NT2/D1 (cell line): ENCODE measurements at regions not wholly inside any gene's neighbourhood (a gene's known extent, or its start where the extent isn't known, plus 50 kb on each side); places are given as distances from the start of the nearest gene placed in this dataset.
"Not testable (repeated sequence)": the region's sequence is repeated elsewhere in the genome, so short reads cannot be mapped to it uniquely, and the experiment has no call there.

Experiments
- DNase-seq: peaks from one replicate; pipeline ENCODE4 v3.0.0-alpha.2; 2011; ENCODE audit warnings: low read depth, low spot score
- H3K27me3 ChIP-seq: 2 replicates; pipeline ENCODE4 v1.6.0; 2011; ENCODE audit warnings: mild to moderate bottlenecking; ENCODE audit not compliant: insufficient read length, insufficient read depth
- H3K36me3 ChIP-seq: 2 replicates; pipeline ENCODE4 v1.6.1; 2011; ENCODE audit warnings: mild to moderate bottlenecking, low read length, mixed read lengths; ENCODE audit not compliant: insufficient read depth, insufficient read length
- H3K4me1 ChIP-seq: 2 replicates; pipeline ENCODE4 v1.5.1; 2011; ENCODE audit not compliant: insufficient read depth, insufficient read length
- H3K4me3 ChIP-seq: 2 replicates; pipeline ENCODE4 v1.5.1; 2011; ENCODE audit warnings: low read depth; ENCODE audit not compliant: insufficient read length
- H3K9ac ChIP-seq: 2 replicates; pipeline ENCODE4 v1.6.0; 2011; ENCODE audit warnings: low read depth; ENCODE audit not compliant: insufficient read length
- H3K9me3 ChIP-seq: 2 replicates; pipeline ENCODE4 v1.5.1; 2011; ENCODE audit warnings: mild to moderate bottlenecking, low read length; ENCODE audit not compliant: insufficient read depth
- SUZ12 ChIP-seq: IDR thresholded peaks from 2 replicates; pipeline ENCODE4 v1.6.1; 2011; ENCODE audit not compliant: insufficient read length, insufficient read depth; ENCODE audit errors: extremely low read depth
- YY1 ChIP-seq: IDR thresholded peaks from 2 replicates; pipeline ENCODE4 v1.6.1; 2011; ENCODE audit not compliant: insufficient read length, insufficient read depth
- ZNF274 ChIP-seq: IDR thresholded peaks from 2 replicates; pipeline ENCODE4 v1.6.1; 2011; ENCODE audit warnings: mild to moderate bottlenecking, low read depth, low read length

GRCh38 chr7:24073651-24074420, 210.2 kb upstream of the NPY start:
- Histone ChIP-seq H3K9me3 (no peaks in the 10 kb centered on the region), H3K27me3 (no peaks in the 10 kb centered on the region), H3K4me1 (no peaks in the 10 kb centered on the region), H3K9ac (no peak overlapping the region), H3K36me3 (no peaks in the 10 kb centered on the region), H3K4me3 (no peak overlapping the region)
- no peak for DNase-seq
- TF ChIP-seq ZNF274 (no peak), YY1 (no peak), SUZ12 (no peak)

- Histone ChIP-seq H3K36me3 (no peaks in the 10 kb centered on the region), H3K4me3 (no peak overlapping the region), H3K9me3 (no peaks in the 10 kb centered on the region), H3K27me3 (no peaks in the 10 kb centered on the region), H3K4me1 (no peaks in the 10 kb centered on the region), H3K9ac (no peak overlapping the region)
- no peak for DNase-seq
- TF ChIP-seq SUZ12, result no peak
- TF ChIP-seq ZNF274, result no peak
- no peak for TF ChIP-seq YY1
Measured at GRCh38 chr7:24075426-24075810, 208.6 kb upstream of the NPY start.

GRCh38 chr7:24082826-24083225, 201.2 kb upstream of the NPY start:
- DNase-seq, result peak; percentile 57
- Histone ChIP-seq H3K9me3 (peaks cover 36% of the 10 kb centered on the region), H3K36me3 (no peaks in the 10 kb centered on the region), H3K9ac (no peak overlapping the region), H3K4me3 (no peak overlapping the region), H3K27me3 (no peaks in the 10 kb centered on the region), H3K4me1 (no peaks in the 10 kb centered on the region)
- TF ChIP-seq SUZ12 (no peak), ZNF274 (no peak), YY1 (no peak)

DNA sequence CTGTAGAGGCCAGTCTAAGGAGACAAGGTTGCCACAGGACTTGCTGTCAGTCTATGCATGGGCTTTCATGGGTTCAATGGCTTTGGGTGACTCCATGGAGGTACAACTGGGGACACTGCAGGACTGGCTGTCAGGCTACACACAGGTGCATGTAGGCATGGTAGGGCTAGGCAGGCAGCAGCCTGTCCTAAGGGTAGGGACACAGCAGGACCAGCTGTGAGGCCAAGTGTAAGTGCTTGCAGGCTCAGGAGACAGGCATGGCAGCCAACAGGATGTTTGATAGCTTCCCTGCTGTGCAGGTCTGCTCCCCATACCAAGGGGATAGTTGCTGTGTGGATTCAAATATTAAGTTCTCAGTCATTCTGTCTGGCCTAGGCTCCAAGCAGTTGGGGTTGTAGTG, 181.0 kb upstream of the NPY start:
- H3K4me1 ChIP-seq, result no peaks in the 10 kb centered on the region
- peaks cover 7% of the 10 kb centered on the region for H3K9me3 ChIP-seq
- no peak overlapping the region for H3K4me3 ChIP-seq
- H3K27me3 ChIP-seq, result no peaks in the 10 kb centered on the region
- H3K36me3 ChIP-seq, result no peaks in the 10 kb centered on the region
- no peak for DNase-seq
- TF ChIP-seq ZNF274 (no peak), SUZ12 (no peak), YY1 (no peak)
- H3K9ac ChIP-seq, result no peak overlapping the region

DNA sequence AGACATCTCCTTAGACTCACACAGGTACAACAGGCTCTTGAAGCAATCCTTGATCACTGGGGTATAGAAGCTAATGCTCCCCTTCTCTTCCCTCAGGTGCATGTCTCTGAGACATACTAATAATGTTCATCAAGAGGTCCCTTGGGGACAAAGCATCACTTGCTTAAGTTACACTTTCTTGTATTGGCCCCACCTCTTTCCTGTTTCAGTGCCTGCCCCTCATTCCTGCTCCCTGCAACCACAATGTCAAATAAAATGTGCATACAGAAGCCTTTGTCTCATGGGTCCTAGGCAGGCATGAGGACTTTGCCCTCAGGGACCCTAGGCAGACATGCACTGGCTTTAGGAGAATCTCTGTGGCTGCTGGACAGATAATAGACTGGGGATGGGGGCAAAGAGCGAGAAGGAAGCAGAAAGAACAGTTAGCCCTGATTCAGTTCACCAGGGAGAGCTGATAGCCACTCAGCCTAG, 175.0 kb upstream of the NPY start:
- no peak for DNase-seq
- TF ChIP-seq YY1 (no peak), ZNF274 (no peak), SUZ12 (no peak)
- no peaks in the 10 kb centered on the region for H3K27me3 ChIP-seq
- H3K9ac ChIP-seq, result no peak overlapping the region
- H3K4me1 ChIP-seq, result no peaks in the 10 kb centered on the region
- H3K4me3 ChIP-seq, result no peak overlapping the region
- no peaks in the 10 kb centered on the region for H3K36me3 ChIP-seq
- H3K9me3 ChIP-seq, result no peaks in the 10 kb centered on the region

GRCh38 chr7:24110056-24110455, 173.9 kb upstream of the NPY start:
- H3K4me3 ChIP-seq, result no peak overlapping the region
- H3K9ac ChIP-seq, result no peak overlapping the region
- no peaks in the 10 kb centered on the region for H3K4me1 ChIP-seq
- no peak for DNase-seq
- no peaks in the 10 kb centered on the region for H3K27me3 ChIP-seq
- no peak for TF ChIP-seq YY1
- no peak for TF ChIP-seq SUZ12
- no peak for TF ChIP-seq ZNF274
- no peaks in the 10 kb centered on the region for H3K9me3 ChIP-seq
- no peaks in the 10 kb centered on the region for H3K36me3 ChIP-seq

- no peaks in the 10 kb centered on the region for H3K36me3 ChIP-seq
- H3K4me1 ChIP-seq, result no peaks in the 10 kb centered on the region
- H3K4me3 ChIP-seq, result no peak overlapping the region
- TF ChIP-seq SUZ12, result no peak
- TF ChIP-seq ZNF274, result no peak
- TF ChIP-seq YY1, result no peak
- H3K9me3 ChIP-seq, result no peaks in the 10 kb centered on the region
- no peak overlapping the region for H3K9ac ChIP-seq
- no peaks in the 10 kb centered on the region for H3K27me3 ChIP-seq
- no peak for DNase-seq
Measured at GRCh38 chr7:24113506-24113905, 170.5 kb upstream of the NPY start.

DNA sequence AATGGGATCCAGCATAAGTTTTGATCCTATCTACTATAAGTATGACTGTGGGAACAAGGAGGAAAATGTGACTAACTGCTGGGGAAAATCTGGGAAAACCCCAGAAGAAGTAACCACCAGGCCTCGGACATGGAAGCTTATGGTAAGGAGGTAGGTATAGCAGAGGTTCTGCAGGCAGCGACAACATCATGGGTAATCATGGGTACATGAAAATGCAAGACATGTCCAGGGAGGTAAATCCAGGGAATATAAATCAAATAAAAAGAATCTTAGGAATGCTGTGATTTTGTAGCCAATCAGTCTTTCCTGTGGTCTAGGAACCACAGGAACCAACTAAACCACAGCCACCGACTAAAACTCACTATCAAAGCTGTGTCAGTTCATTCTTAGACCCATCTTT, 168.3 kb upstream of the NPY start:
- H3K4me1 ChIP-seq, result no peaks in the 10 kb centered on the region
- no peak overlapping the region for H3K4me3 ChIP-seq
- DNase-seq, result no peak
- no peaks in the 10 kb centered on the region for H3K9me3 ChIP-seq
- H3K36me3 ChIP-seq, result no peaks in the 10 kb centered on the region
- TF ChIP-seq YY1 (no peak), ZNF274 (no peak), SUZ12 (no peak)
- no peak overlapping the region for H3K9ac ChIP-seq
- H3K27me3 ChIP-seq, result no peaks in the 10 kb centered on the region

- not testable (repeated sequence) for H3K36me3 ChIP-seq, H3K9ac ChIP-seq, DNase-seq, H3K27me3 ChIP-seq, H3K9me3 ChIP-seq, H3K4me3 ChIP-seq, H3K4me1 ChIP-seq
Measured at GRCh38 chr7:24117903-24118499, 166.0 kb upstream of the NPY start.
